AG08396 (cell line): ENCODE measurements at regions not wholly inside any gene's neighbourhood (a gene's known extent, or its start where the extent isn't known, plus 50 kb on each side); places are given as distances from the start of the nearest gene placed in this dataset.

Source experiments
- DNase-seq: peaks from one replicate; pipeline ENCODE4 v3.0.0; 2012; ENCODE audit warnings: low spot score, mixed read lengths

DNA sequence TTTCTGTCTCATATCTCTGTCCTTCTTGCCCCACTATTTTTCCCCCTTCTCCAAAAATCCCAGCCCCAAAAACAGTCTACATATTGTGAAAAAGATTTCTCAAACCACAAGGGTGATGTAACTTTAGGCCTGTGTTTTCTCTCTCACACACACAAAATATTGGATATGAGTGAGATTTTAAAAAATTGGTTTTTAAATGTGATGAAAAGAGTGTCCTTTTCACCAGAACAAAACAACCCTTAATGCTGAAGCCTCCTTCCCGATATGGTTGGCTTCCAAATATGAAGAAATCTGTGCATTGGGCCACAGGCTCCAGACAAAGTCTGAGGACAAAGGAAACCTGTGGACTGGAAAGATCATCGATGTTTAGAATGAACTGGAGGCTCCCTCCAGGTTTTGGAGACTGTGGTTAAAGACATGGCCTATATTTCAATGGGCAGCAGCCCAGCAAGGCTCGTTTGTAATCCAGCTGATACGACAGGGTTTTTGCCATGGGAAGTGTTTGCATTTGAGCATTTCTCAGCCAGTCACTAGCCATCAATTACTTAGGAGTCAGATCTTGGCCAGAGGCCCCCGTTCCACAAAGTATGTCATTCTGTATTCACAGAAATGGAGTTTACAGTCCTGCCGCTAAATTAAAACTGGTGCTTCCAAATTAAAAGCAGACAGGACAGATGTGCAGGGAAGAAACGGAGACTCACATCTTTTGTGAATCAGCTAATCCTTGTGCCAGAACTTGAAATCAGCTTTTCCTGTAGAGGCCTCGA is 546.3 kb downstream of the EBF1 start:
- no peak for DNase-seq

DNA sequence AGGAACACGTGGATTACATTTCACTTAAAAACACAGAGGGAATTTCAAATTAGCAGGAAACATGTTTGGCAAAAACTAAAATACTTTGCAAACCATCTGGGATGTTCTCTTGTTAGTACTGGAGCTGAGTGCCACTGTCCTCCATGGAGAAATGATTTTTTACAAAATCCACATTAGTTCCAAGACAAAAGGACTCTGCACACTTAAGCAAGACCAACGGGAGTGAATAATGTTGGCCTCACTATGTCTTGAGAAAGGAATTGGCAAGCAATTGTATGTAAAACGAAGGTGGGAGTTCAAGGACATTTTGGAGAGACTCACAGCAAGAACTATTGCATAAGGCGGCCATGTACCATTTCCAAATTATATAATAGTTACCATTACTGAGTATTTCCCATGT is 547.5 kb downstream of the EBF1 start:
- no peak for DNase-seq

DNA sequence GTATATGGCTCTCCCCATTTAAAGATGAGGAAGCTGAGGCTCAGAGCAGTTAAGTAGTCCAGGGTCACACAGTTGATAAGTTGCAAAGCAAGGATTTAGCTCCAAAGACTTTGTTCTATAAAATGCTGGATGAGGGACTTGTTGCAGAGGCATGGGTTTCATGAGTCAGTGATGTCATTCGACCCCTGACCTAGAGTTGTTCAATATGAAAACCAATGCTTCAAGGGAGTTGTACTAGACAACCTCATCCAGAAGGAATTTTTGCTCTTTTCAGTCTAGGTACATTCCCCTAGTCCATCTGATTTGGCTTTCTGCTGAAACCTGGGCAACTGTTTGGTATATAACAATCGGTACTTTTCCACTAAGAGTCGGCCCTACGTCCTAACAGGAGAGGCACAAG is 550.4 kb downstream of the EBF1 start:
- no peak for DNase-seq

DNA sequence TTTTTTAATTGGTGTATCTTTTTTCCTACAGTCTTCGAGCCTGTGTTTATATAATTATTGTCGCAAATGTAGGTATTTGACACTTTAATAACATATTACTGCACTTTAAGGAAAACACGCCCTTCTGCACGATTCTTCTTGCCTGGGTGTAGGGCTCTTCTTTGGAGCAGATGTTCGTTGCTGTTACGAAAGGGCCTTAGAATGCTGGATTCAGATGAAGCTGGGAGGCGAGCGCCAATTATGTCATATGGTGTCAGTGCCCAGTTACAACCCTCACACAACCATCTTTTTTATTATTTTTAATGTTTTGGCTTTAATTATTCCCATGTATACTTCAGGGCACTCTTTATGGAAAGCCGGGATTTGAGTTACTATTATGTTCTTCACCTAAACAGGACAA is 553.0 kb downstream of the EBF1 start:
- no peak for DNase-seq

GRCh38 chr5:158545949-158546530 is 553.7 kb downstream of the EBF1 start:
- no peak for DNase-seq

- DNase-seq: no peak
These were observed 555.1 kb downstream of the EBF1 start for GRCh38 chr5:158544388-158545339.

GRCh38 chr5:158543539-158544387 is 556.0 kb downstream of the EBF1 start:
- DNase-seq: no peak

DNA sequence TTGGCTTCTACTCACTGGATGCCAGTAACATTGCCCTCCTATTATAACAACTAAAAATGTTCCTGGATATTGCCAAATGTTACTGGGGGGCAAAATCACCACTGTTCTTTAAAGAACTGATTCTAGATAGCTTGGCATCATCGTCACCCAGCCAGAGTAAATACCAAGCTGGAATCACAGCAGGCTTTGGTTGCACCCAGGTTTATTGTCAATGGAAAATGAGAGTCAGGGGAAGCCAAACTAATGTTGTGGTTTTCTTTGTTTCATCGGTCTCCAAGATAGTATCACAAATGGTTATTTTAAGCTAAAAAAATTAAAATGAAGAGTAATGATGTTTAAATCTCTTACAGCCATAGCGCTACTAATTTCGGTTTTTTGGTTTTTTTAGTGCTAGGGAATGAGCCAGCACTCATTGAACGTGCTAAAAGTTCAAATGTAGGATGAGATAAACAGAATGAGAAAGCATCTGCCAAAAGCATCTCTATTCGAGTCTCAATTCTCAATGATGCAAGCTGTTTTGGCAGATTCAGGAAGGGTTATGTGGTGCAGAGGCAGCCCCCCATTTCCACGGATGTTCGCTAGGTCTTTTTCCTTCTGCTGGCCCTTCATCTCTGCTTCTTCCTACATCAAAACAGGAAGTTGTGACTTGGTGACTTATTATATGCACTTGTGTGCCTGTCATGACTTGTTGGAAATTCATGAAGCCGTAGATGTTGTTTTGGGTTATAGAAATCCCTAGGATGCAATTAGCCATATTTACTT is 558.0 kb downstream of the EBF1 start:
- no peak for DNase-seq

DNA sequence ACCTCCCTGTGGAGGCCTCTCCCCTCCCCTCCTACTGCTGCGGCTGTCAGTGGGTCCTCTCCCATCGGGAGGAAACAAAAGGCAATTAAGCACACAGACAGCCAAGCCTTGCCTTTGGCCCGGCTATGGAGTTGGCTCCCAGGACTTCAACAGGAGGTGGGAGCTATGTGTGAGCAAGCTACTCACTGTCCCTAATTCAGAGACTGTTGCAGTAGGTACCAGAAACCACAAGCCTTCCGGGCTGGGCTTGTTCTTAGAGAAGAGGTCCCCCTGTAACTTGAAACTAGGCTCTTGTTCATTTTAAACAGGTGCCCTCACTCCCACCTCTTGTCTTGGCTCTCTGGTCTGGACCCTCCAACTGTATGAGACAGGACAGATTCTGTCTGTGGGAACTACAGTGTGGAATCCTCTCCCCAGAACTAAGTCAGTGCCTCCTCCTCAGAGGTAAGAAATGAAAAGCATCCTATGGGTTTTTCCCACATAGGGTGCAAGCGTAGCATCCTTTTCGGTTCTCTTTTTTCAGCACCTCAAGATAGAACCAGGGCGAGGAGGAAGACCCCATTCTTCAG is 561.1 kb downstream of the EBF1 start:
- DNase-seq: no peak

DNA sequence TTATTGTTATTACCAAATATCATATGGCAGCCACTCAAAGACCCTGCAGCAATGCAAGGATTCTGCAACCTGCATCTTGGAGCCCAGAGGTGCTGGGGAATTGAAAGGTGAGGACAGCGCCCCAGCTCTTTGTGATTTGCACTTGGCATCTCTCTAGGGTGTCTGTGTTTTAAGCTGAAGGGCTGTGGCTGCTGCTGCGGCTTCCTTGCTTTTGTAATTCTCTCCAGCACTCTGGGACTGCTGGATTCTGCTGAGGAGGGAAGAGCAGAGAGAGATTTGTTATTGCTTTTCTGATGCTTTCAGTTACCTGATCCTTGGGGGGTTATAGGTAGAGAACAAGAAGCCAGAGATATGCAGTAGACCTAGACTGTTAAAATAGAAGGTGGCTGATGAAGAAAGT is 562.4 kb downstream of the EBF1 start:
- no peak for DNase-seq

GRCh38 chr5:158534203-158534602 is 565.5 kb downstream of the EBF1 start:
- no peak for DNase-seq

- no peak for DNase-seq
These were observed 567.0 kb downstream of the EBF1 start for GRCh38 chr5:158532739-158533138.

DNA sequence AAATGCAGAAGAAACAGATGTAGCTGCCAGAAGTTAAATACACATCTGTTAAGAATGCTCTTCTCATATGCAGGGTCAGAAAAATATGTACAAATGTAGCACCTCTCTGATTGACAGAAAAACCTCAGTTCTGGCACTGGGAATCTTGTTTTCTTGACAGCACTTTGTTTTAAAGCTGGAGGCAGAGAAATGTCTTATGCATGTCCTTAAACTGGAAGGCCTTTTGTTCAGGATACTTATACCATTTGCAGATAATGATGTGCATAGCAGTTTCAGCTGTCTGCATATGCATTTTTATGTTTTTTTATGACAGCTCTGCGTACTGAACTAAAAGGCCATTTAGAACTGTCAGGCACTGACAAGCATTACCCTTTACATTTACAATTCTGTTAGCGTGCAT is 567.9 kb downstream of the EBF1 start:
- no peak for DNase-seq

DNA sequence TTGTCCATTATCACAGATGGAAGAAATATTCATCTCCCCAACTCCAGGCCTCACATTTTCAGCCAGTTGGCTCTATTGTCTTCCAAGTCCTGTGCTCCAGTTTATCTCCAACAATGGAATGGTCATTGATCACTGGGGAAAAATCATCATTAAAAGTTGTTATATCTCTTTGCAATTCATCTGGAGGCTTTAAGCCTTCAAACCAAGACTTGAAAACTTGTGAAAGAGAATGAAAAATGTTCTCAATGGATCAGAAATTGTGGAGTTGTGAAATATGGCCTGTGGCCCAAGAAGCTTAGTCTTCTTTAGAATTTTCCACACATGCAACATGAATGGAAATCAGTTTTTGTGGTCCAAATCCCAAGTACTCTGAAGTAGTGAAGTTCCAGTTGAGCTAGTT is 569.6 kb downstream of the EBF1 start:
- no peak for DNase-seq

GRCh38 chr5:158529454-158529853 is 570.3 kb downstream of the EBF1 start:
- no peak for DNase-seq

- DNase-seq: no peak
These were observed 574.1 kb downstream of the EBF1 start for GRCh38 chr5:158525663-158526062.

GRCh38 chr5:158524070-158524469 is 575.6 kb downstream of the EBF1 start:
- no peak for DNase-seq

- DNase-seq: no peak
These were observed 576.9 kb downstream of the EBF1 start for GRCh38 chr5:158522776-158523175.

GRCh38 chr5:158521995-158522394 is 577.7 kb downstream of the EBF1 start:
- DNase-seq: no peak

GRCh38 chr5:158519433-158520021 is 580.2 kb downstream of the EBF1 start:
- DNase-seq: no peak
